ENCODE measurements at regions not wholly inside any gene's neighbourhood (a gene's known extent, or its start where the extent isn't known, plus 50 kb on each side); places are given as distances from the start of the nearest gene placed in this dataset.

- no peaks in the 10 kb centered on the region for H3K9me3 ChIP-seq (ENCODE audit: control insufficient read depth in 1 of 2, insufficient read depth in 1 of 2, low read depth in 1 of 2, low read length in 2 of 2)
- CTCF ChIA-PET, result no interaction called here
- H3K36me3 ChIP-seq (ENCODE audit: control insufficient read depth in 1 of 2, insufficient read depth in 2 of 2, low read length in 2 of 2), result no peaks in the 10 kb centered on the region
- no TSS peak for BruUV-seq (replicated peaks)
- POLR2A ChIA-PET, result no interaction called here
- no peaks in the 10 kb centered on the region for H3K27me3 ChIP-seq (ENCODE audit: insufficient read depth, low read length)
- TF ChIP-seq CBX3 (IDR thresholded peaks at IDR 0.05; ENCODE audit: low read depth) (no peak), POLR2AphosphoS5 (IDR thresholded peaks at IDR 0.05; ENCODE audit: low read depth, low read length) (no peak), CTCF (IDR thresholded peaks at IDR 0.05 in 2 of 3, conservative IDR thresholded peaks at IDR 0.05 in 1 of 3; ENCODE audit: borderline replicate concordance in 1 of 3, insufficient read depth in 1 of 3, low read depth in 2 of 3, low read length in 2 of 3) (no peak), ELF1 (IDR thresholded peaks at IDR 0.05; ENCODE audit: borderline replicate concordance, low read depth) (no peak), MAX (IDR thresholded peaks at IDR 0.05) (no peak), ZFX (IDR thresholded peaks at IDR 0.05) (no peak), JUND (IDR thresholded peaks at IDR 0.05) (no peak), YY1 (IDR thresholded peaks at IDR 0.05; ENCODE audit: extremely low read depth, insufficient replicate concordance, low read depth, low read length) (no peak), SP1 (IDR thresholded peaks at IDR 0.05; ENCODE audit: low read depth) (no peak), ZNF274 (IDR thresholded peaks at IDR 0.05; ENCODE audit: low read depth, low read length) (no peak)
- no peaks in the 10 kb centered on the region for H3K79me2 ChIP-seq (ENCODE audit: insufficient read depth, low read length)
- no peaks in the 10 kb centered on the region for H4K20me1 ChIP-seq (ENCODE audit: insufficient read depth)
- no peaks in the 10 kb centered on the region for H3K4me1 ChIP-seq (ENCODE audit: control insufficient read depth in 1 of 2, insufficient read depth in 2 of 2, low read length in 2 of 2)
- ATAC-seq (no peak), DNase-seq (ENCODE audit: low read depth, low spot score) (no peak)
- intact Hi-C loops (cut with micrococcal nuclease), result no loop called here
- no peak overlapping the region for H2AFZ ChIP-seq (ENCODE audit: low read depth, low read length, poor library complexity, severe bottlenecking)
- RAD21 ChIA-PET (ENCODE audit: low non-redundant PET in 1 of 2, low total read pairs in 2 of 2, uncharacterized antibody in 2 of 2, unreplicated experiment in 2 of 2), result no interaction called here
- H3K9me2 ChIP-seq (ENCODE audit: insufficient read depth), result no peaks in the 10 kb centered on the region
- no peak overlapping the region for H3K9ac ChIP-seq (ENCODE audit: low read length)
- H3K4me3 ChIP-seq (replicated peaks in 1 of 2; ENCODE audit: low read depth in 1 of 2, low read length in 2 of 2), result no peak overlapping the region
- no peak overlapping the region for H3K4me2 ChIP-seq (ENCODE audit: low read length)
- H3K27ac ChIP-seq (ENCODE audit: low read depth, low read length), result no peak overlapping the region
These were observed 102.9 kb upstream of the PCDH10 start for GRCh38 chr4:133046156-133046555.
